Fibroblast of skin of left biceps (primary cell): ENCODE measurements at regions not wholly inside any gene's neighbourhood (a gene's known extent, or its start where the extent isn't known, plus 50 kb on each side); places are given as distances from the start of the nearest gene placed in this dataset.
"Not testable (repeated sequence)": the region's sequence is repeated elsewhere in the genome, so short reads cannot be mapped to it uniquely, and the experiment has no call there.

Experiments used
- DNase-seq, 2 experiments: peaks; one replicate each; pipeline ENCODE4 v3.0.0-alpha.2; 2013; ENCODE audit warnings: low read depth in 2 of 2

GRCh38 chr17:5747276-5747675, 163.0 kb upstream of the NLRP1 start:
- DNase-seq: no peak

GRCh38 chr17:5747964-5748363, 163.7 kb upstream of the NLRP1 start:
- no peak for DNase-seq

DNA sequence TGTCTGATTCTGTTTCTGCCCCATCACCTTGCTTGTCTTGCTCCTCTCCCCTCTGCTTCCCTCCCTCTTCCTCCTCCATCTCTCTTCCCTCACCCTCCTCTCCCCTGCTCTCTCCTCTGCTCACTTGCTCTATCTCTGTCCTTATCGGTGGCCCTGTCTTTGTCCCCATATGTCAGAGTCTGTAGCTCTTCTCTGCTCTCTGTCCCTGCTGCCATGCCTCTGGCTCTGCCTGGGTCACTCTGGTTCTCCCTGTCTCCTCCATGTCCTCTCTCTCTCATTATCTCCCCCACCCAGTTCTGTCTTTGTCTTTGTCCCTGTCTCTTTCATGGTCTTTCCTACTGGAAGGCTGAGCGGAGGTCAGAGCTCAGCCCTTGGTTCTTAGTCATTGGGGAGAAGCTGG, 169.1 kb upstream of the NLRP1 start:
- DNase-seq: no peak

- DNase-seq: no peak
These were observed 173.1 kb upstream of the NLRP1 start for GRCh38 chr17:5757314-5757907.

- no peak for DNase-seq
These were observed 174.3 kb upstream of the NLRP1 start for GRCh38 chr17:5758651-5759050.

DNA sequence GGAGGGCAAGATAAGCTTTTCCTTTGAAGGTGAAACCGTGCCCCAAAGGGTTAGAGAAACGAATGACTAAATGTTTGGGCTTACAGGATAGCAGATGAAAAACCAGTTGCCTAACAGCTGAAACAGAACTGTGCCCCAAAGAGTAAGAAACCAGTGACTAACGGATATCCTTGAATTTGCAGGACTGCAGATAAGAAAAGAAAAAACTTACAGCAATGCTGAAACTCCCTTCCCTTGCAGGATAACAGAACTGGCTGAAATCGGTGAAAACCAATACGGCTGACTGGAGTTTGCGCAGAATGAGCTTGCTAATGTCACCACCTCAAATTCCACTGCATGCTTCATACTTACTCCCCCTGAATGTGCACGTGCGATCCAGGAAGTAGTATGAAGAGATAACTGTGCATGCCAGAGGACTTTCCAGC, 175.2 kb upstream of the NLRP1 start:
- DNase-seq: no peak

DNA sequence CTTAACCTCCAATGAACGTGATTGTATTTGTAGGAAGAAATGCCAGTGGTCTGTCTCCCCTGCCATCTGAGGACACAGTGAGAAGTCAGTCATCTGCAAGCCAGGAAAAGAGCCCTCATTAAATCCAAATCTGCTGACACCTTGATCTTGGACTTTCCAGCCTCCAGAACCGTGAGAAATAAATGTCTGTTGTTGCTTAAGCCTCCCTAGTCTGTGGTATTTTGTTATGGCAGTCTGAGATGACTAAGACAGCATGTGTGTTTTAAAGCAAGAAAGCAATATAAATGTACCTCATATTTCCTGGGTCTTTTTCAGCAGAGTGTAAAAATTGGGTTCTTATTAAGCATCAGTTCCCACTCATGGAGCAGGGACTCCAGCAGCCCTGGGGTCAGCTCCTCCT, 177.9 kb upstream of the NLRP1 start:
- DNase-seq: no peak

- DNase-seq: no peak
These were observed 179.4 kb upstream of the NLRP1 start for GRCh38 chr17:5763595-5764306.

DNA sequence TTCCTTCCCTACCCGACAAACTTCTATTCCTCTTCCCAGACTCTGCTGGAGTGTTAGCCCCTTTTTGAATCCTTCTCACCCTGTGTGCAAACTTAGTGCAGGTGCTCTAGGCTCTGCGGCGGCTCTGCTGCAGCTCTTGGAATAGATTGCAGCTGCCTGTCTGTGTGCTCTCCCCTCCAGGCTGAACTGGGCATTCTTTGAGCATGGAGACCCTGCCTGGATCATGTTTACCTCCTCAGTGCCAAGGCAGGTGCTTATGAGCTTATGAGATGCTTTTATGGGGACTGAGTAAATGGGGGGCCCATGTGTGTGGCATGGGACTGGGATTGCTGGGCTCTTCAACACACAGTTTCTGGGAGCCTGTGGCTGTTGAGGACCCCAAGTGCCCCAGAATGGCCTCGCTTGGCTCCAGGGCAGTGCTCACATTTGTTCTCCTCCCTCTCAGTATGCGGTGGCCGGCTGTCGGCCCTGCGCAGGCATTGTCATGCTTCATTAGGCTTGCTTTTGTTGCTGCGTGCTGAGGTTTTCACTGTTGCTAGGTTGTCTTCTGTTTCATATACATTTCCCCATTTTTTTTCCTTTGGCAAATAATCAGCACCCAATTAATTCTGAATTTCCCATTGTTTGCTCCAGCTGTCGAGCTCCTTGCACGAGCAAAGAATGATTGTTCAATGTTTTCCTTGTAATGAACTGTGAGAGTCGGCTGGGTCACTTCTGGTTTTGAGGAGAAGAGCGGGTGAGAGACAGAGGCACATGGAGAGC, 185.5 kb upstream of the NLRP1 start:
- no peak for DNase-seq

DNA sequence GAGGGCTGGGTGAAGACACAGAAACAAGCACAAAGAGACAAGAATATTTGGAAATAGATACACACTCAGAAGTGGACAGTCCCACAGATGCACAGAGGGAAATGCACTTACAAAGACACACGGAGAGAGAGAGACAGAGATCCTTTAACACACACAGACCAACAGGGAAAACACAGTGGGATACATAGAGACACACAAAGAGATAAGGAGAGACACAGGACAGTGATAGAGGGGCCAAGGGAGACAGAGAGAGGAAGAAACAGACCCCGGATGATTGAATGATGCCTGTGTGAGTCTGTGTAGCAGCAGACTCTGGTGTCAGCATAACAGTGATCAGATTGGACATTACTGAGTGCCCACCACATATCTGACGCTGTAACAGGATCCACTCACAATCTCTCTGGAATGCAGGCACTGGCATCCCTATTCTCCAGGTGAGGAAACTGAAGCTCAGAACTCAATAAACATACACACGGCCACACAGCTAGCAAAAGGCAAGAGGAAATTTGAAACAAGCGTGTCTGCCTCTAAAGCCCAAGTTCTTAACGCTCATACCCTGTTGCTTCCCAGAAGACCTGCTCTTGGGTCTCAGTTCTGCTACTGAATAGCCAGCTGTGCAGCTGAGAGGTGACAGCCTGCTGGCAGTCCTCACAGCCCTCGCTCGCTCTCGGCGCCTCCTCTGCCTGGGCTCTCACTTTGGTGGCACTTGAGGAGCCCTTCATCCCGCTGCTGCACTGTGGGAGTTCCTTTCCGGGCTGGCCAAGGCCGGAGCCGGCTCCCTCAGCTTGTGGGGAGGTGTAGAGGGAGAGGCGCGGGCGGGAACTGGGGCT, 186.3 kb upstream of the NLRP1 start:
- DNase-seq: no peak

DNA sequence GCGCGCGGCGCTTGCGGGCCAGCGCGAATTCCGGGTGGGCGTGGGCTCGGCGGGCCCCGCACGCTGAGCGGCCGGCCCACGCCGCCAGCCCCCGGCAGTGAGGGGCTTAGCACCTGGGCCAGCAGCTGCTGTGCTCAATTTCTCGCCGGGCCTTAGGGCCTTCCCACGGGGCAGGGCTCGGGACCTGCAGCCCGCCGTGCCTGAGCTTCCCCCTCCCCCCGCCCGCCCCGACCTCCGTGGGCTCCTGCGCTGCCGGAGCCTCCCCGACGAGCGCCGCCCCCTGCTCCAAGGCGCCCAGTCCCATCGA, 186.9 kb upstream of the NLRP1 start:
- DNase-seq: not testable (repeated sequence)

GRCh38 chr17:5772017-5772416, 187.7 kb upstream of the NLRP1 start:
- DNase-seq: not testable (repeated sequence)

GRCh38 chr17:5772720-5773119, 188.4 kb upstream of the NLRP1 start:
- DNase-seq: no peak

- DNase-seq: no peak
These were observed 189.6 kb upstream of the NLRP1 start for GRCh38 chr17:5773816-5774360.

GRCh38 chr17:5775098-5775497, 190.8 kb upstream of the NLRP1 start:
- no peak for DNase-seq

DNA sequence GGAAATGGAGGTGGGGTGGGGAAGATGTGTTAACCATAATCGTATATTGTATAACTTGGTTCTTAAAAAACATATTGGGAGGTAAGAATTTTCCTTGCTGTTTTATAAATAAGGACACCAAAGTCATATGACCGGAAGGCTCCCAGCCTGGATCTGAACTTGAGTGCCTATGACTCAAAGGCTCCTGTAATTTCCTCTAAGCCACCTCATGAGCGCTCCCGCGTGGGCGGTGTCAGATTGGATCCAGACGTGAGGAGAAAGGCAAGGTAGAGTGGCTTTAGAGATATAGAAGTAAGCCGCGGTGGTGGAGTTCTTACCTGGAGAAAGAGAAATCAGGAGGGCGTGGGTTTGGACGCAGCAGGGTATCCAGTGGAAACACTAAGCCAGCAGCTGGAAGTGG, 196.2 kb upstream of the NLRP1 start:
- peak; percentile 34 to 38 for DNase-seq

DNA sequence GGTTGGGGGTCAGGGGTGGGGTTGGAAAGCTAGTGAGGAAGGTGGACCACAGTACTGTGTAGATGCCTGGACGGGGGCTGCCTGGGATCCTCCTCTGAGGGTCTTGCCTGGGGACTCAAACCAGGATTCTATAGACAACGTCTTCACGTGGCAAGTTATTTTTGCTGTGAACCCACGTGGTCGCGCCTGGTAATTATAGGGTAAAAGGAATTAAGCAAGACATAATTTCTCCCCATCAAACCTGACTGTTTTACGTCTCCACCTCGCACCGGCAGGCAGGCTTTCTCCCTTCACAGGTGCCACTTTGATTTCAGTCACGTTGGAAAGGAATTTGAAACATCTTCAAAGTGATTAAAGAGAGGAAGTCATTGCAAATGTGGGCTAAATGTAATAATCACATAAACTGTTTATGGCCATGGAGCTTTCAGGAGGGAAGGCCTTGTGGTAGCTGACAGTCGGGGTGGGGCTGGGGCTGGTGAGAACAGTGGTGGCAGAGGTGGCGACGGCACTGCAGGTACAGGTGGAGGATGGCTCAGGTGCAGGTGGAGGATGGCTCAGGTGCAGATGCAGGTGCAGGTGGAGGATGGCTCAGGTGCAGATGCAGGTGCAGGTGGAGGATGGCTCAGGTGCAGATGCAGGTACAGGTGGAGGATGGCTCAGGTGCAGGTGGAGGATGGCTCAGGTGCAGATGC, 197.1 kb upstream of the NLRP1 start:
- DNase-seq: no peak

DNA sequence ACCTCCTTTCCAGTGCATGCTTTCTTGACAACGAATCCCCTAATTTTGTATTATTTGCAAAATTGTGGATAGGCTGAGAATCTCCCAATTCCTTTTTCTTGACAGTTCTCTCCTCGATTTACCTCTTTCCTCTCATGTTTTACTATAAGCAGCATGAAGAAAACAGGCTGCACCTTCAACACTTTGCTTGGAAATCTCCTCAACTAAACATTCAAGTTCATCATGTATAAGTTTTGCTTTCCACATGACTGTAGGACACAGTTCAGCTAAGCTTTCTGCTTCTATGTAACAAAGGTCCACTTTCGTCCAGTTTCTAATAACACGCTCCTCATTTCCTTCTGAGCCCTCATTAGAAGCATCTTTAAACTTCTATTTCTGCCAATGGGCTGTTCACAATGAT, 199.0 kb upstream of the NLRP1 start:
- no peak for DNase-seq

- no peak for DNase-seq
These were observed 199.5 kb upstream of the NLRP1 start for GRCh38 chr17:5783851-5784250.

- no peak for DNase-seq
These were observed 200.5 kb upstream of the NLRP1 start for GRCh38 chr17:5784791-5785190.

DNA sequence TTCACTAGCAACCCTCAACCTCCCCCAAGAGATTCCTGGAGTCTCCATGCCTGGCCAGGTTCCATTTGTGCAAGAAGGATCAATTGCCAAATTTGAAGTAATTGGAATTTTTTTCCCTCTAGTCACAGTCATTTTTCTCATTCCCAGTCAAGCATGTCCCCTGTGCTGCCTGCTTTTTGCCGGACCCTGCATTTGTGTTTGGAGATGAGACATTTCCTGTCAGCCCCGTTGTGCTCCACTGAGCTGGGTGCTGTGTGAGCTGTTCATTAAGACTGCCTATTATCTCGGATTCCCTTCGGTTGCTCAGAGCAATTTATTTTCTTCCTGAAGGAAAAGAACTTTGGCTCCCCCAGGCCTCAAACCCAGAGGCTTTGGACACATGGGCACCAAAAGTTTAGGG, 201.0 kb upstream of the NLRP1 start:
- peak; percentile 57 to 64 for DNase-seq
